C1 segment of cervical spinal cord (tissue), 14 donors: ENCODE measurements at regions not wholly inside any gene's neighbourhood (a gene's known extent, or its start where the extent isn't known, plus 50 kb on each side); places are given as distances from the start of the nearest gene placed in this dataset.

Experiments used
- DNase-seq, 14 donors: peaks; one replicate each; lab custom pipeline; 2025; lab: John Stamatoyannopoulos, UW

DNA sequence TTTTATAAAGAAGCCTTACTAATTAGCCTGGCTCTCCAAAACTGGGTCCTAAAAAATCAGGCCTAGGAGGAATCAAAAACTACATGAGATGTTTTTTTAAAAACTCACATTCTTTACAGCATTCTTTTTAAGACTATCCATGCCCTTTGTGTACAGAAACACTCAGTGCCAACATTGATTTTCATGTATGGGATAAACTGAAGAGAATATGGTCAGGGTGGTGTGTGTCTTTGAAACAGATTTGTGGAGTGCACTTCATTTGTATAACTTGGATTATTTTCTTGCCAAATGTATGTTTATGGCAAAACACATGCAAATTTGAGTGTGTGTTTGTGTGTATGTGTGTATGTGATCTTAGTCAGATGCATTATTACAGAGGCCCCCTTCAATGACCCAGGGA is 283.6 kb upstream of the ATP5MC3 start:
- DNase-seq = no peak

GRCh38 chr2:175464311-175464670 is 282.8 kb upstream of the ATP5MC3 start:
- no peak for DNase-seq

DNA sequence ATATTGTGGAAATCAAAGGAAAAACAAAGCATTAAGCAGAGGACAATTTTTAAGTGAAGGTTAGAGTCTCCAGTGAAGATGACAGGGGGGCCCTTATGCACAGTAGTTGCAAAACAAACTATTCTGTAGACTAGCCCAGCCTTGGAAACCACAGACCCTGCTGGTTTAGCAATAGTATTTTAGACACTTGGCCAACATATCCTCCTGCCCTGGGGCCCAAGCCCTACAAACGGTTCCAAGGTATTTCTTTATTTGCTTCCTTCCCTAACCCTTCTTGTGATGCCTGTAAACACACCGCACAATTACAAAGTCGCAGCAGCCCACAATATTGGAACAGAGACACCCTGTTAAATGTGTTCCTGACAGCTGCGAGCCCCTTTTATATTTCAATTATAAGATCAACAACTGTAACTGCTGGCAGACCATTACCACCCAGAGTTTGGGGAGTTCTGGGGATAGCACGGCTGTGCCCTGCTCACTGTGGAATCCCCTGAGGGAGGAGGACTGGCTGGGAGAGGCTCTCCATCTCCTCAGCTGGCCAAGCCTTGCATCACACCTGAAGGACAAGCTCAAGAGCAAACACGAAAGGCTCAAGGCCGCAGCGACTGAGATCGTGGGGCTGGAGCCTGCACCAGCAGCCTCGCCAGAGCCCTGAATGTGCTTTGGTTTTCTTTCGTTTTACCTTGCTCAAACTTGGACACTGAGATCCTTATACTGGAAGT is 282.2 kb upstream of the ATP5MC3 start:
- no peak for DNase-seq

DNA sequence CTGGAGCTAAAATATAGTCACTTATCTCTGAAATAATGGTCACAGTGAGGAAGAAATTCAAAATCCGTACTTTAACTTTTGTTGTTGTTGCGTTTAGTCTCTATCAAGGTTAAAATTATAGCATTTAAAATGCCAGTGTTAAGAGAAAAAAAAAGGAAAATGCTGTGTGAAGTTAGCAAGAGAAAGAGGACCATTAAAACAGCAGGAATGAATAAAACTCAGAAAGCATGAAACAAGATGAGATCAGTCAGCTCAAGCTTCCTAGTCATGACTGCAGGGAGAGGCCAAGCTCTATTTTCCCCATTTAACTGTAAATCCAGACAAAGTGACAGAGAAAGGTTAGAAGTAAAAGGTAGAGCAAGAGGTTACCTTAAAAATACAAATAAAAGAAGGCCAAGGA is 281.7 kb upstream of the ATP5MC3 start:
- no peak for DNase-seq

DNA sequence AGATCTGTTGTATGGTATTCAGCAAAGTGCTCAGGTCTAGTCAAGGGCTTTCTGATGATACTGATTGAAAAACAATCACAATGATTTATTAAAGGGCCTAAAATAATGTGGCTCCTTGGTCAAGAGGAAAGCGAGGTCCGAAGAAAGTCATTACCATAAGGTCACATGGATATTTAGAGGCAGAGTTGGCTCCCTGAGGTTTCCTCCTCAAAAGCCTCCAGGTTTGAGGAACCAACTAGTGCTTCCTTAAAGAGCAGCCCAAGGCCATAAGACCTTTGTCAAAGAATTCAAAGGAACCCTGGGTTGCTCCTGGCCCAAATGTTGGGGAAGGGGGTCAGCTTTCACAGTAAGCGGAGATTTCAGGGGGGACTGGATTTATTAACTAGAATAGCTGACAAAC is 280.7 kb upstream of the ATP5MC3 start:
- no peak for DNase-seq

DNA sequence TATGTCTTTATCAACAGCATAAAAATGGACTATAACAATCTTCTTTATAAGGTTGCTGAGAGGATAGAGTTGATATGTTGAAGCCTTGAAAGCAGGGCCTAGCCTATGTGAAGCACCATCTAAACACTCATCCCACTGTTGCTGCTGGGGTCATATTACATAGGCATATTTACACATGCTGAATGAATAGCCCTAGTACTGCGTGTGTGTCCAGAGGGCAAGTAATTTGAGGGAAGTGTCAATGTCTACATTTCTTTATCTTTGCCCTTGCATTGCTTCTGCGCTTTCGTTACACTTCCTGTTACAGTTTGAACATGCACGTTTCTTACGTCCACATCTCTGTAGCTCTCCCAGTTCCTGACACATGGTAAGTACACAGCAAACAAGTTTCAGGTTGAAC is 280.3 kb upstream of the ATP5MC3 start:
- no peak for DNase-seq

GRCh38 chr2:175457895-175458448 is 276.5 kb upstream of the ATP5MC3 start:
- no peak for DNase-seq

GRCh38 chr2:175454953-175455389 is 273.5 kb upstream of the ATP5MC3 start:
- no peak for DNase-seq

DNA sequence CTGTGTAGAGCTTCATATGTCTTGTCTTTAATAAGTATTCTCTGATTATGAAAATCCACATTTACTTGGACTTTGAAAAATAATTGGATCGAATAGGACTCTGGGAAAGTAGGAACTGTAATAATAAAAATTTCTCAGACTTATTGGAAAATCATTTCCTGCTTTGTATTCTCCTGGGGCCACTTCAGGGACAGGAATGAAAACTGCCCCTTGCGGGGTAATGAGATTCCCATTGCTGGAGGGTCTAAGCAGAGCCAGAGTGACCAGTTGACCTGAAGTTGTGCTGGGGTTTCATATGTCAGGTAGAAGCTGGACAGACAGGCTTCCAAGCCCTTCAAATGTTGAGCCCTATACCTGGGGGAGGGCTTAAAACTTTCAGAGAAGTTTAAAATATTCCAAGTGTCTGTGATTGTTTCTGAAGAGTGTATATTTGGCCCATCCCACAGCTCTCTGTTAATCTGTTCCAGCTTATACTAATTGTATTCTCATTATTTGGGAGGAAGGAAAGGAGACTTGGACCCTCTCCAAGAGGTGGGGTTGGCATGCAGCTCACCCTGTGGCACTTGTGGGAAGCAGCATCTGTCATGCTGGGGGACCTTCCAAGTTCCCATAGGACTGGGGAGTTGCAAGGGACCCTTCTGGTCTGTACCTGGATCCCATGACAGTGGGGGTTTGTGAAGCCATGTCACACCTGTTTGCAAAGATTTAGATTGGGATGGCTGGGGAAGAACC is 268.7 kb upstream of the ATP5MC3 start:
- no peak for DNase-seq

GRCh38 chr2:175449616-175450015 is 268.1 kb upstream of the ATP5MC3 start:
- no peak for DNase-seq

- no peak for DNase-seq
These were observed 264.7 kb upstream of the ATP5MC3 start for GRCh38 chr2:175446201-175446600.

GRCh38 chr2:175445281-175445680 is 263.8 kb upstream of the ATP5MC3 start:
- DNase-seq = no peak

GRCh38 chr2:175442441-175442840 is 260.9 kb upstream of the ATP5MC3 start:
- no peak for DNase-seq

DNA sequence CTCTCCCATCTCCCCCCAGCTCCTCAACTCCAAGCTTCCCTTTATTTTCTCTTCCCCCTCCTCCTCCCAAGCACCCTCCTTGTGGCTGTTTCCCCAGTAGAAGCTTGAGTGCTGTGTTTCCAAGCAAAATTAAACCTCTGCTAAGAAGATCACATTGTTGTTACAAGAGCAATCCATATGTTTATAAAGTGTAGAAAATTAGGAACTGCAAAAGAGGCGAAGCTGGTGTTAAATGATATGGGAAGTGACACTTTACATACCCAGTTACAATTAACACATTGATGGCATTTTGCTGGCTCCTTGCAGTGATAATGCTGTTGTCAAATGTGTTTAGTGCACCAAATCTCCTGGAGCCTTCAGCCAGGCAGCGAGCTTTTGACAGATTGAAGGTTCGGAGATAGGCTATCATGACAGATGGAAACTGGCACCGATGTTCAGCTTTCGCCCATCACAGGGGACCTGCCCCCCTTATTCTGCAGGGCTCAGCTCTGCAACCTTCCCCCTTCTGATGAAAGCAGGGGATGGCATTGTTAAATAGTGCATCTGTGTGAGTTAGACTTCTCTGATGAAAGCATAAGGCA is 259.8 kb upstream of the ATP5MC3 start:
- no peak for DNase-seq

GRCh38 chr2:175439416-175439815 is 257.9 kb upstream of the ATP5MC3 start:
- no peak for DNase-seq

DNA sequence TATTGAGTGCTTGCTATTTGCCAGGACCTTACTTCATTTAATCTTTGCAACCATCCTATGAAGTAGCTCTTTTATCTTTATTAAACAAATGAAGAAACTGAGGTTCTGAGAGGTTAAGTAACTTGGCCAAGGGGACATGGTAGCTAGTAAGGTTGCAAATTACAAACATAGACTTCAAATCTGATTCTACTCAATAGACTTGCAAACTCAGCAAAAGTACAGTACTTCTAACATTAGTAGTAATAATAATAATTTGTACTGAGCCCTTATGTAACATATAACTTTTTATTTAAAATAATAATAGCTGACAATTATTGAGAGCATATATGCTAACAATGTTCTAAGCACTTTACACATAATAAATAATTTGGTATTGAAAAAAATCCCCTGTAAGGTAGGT is 255.7 kb upstream of the ATP5MC3 start:
- DNase-seq = no peak

GRCh38 chr2:175436076-175436475 is 254.6 kb upstream of the ATP5MC3 start:
- no peak for DNase-seq

DNA sequence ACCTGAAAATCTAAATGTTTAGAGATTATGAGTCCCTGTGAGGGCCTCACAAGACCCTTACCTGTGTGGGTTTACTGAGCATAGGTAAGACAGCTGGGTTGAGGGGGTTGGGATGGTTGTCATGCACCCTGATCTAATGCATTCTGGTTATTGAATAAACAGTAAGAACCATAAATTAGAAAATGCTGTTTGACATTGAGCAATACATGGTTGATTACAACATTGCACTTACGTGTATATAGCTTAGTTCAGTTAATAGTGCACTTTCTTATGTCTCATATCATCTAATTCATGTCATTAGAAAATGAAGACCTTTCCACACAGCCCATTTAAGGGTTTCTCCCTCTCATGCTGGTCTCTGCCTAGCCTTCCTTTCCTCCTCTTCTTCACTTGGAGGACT is 253.5 kb upstream of the ATP5MC3 start:
- no peak for DNase-seq

- no peak for DNase-seq
These were observed 251.3 kb upstream of the ATP5MC3 start for GRCh38 chr2:175432793-175433192.

GRCh38 chr2:175432021-175432420 is 250.5 kb upstream of the ATP5MC3 start:
- no peak for DNase-seq

- no peak for DNase-seq
These were observed 249.8 kb upstream of the ATP5MC3 start for GRCh38 chr2:175431101-175431946.

DNA sequence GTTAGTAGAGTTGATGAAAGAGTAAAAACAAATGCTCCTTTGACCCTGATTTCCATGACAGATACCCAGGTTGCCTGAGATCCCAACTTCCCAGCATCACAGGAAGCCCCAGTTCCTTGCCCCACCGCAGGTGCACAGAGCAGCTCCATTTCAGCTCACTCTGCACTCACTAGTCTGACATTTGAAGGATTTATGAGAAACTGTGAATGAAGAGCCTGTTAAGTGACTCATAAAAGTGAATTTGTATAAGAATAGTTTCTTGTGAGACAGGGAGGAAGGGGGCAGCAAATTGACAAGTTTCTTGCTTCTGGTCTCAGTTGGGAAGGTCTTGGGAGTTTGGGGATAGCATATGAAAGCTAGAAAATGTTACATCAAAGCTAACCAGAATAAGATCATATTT is 248.7 kb upstream of the ATP5MC3 start:
- DNase-seq = no peak
